K562 (cell line): ENCODE measurements at regions not wholly inside any gene's neighbourhood (a gene's known extent, or its start where the extent isn't known, plus 50 kb on each side); places are given as distances from the start of the nearest gene placed in this dataset.

Experiments
- E2F3 ChIP-seq: fragments of 250-450 bp; sonication (Bioruptor Pico); IDR thresholded peaks from 2 replicates; pipeline ENCODE4 v1.4.0; 2020; ENCODE audit warnings: mild to moderate bottlenecking
- FOXK1 ChIP-seq: sonication (generic); formaldehyde crosslinking; IDR thresholded peaks from 2 replicates; pipeline ENCODE4 v1.8.0; 2022; ENCODE audit warnings: missing genetic modification reagents, mild to moderate bottlenecking, borderline replicate concordance
- HDAC3 ChIP-seq: fragments of 450-650 bp; IDR thresholded peaks from 2 replicates; pipeline ENCODE4 v1.6.1; 2018; ENCODE audit warnings: borderline replicate concordance, mild to moderate bottlenecking, moderate library complexity; ENCODE audit not compliant: partially characterized antibody
- HDGF ChIP-seq: fragments of 450-650 bp; IDR thresholded peaks from 2 replicates; pipeline ENCODE4 v1.6.1; 2016
- MTA3 ChIP-seq: fragments of 450-650 bp; formaldehyde crosslinking; IDR thresholded peaks from 2 replicates; pipeline ENCODE4 v1.6.1; 2017; ENCODE audit warnings: mild to moderate bottlenecking, borderline replicate concordance
- NFYB ChIP-seq: IDR thresholded peaks from 2 replicates; pipeline ENCODE4 v1.6.1; 2011; ENCODE audit warnings: mild to moderate bottlenecking, moderate library complexity; ENCODE audit not compliant: insufficient read length; ENCODE audit errors: extremely low read depth
- NR3C1 ChIP-seq: sonication (generic); formaldehyde crosslinking; IDR thresholded peaks from 2 replicates; pipeline ENCODE4 v1.8.1; 2022; ENCODE audit warnings: missing genetic modification reagents
- PCBP1 ChIP-seq: fragments of 200-400 bp; formaldehyde crosslinking; IDR thresholded peaks from 2 replicates; pipeline ENCODE4 v1.6.1; 2018; ENCODE audit warnings: mild to moderate bottlenecking, low read depth, low read length; ENCODE audit not compliant: poor library complexity, severe bottlenecking
- POLR2H ChIP-seq: IDR thresholded peaks from 2 replicates; pipeline ENCODE4 v1.6.1; 2016; ENCODE audit warnings: missing genetic modification characterization, low read depth, mild to moderate bottlenecking, control low read depth, missing compliant biosample characterization, moderate library complexity
- RBM22 ChIP-seq: fragments of 200-400 bp; formaldehyde crosslinking; IDR thresholded peaks from 2 replicates; pipeline ENCODE4 v1.6.1; 2018; ENCODE audit warnings: low read length, low read depth; ENCODE audit not compliant: poor library complexity, severe bottlenecking
- SNRNP70 ChIP-seq: fragments of 200-400 bp; formaldehyde crosslinking; optimal IDR thresholded peaks from 2 replicates; pipeline ENCODE3; 2017; ENCODE audit warnings: low read depth, low read length
- ZNF780A ChIP-seq: fragments of 250-450 bp; sonication (Bioruptor Pico); IDR thresholded peaks from 2 replicates; pipeline ENCODE4 v1.5.0; 2021; ENCODE audit warnings: mild to moderate bottlenecking
- TF ChIP-seq, protein P1 (sequence below), 3 experiments: IDR thresholded peaks in 2 of 3; conservative IDR thresholded peaks in 1 of 3; 2 replicates each; pipeline ENCODE4 v1.5.1; 2011 to 2012; ENCODE audit warnings: low read length in 3 of 3, mild to moderate bottlenecking in 3 of 3, control low read depth in 2 of 3, improper control_type of control experiment in 1 of 3, inconsistent platforms in 1 of 3, low read depth in 1 of 3, mixed read lengths in 1 of 3, moderate library complexity in 1 of 3; ENCODE audit not compliant: insufficient read depth in 2 of 3
- TF ChIP-seq, protein P2 (sequence below), 2 experiments: fragments of 250-450 bp in 1 of 2; fragments of 450-650 bp in 1 of 2; sonication (Bioruptor Pico) in 1 of 2; IDR thresholded peaks; 2 replicates each; pipeline versions ENCODE4 v1.6.1 to v1.8.0; 2016 to 2021; ENCODE audit warnings: mild to moderate bottlenecking in 2 of 2, moderate library complexity in 2 of 2, missing compliant biosample characterization in 1 of 2, missing genetic modification characterization in 1 of 2
- TF ChIP-seq, protein P3 (sequence below), 2 experiments: fragments of 450-650 bp in 1 of 2; sonication (generic) in 1 of 2; formaldehyde crosslinking in 1 of 2; IDR thresholded peaks; 2 replicates each; pipeline versions ENCODE4 v1.7.1 to v1.9.0; 2016 to 2022; ENCODE audit warnings: inconsistent platforms in 1 of 2, mild to moderate bottlenecking in 1 of 2, missing genetic modification reagents in 1 of 2

DNA sequence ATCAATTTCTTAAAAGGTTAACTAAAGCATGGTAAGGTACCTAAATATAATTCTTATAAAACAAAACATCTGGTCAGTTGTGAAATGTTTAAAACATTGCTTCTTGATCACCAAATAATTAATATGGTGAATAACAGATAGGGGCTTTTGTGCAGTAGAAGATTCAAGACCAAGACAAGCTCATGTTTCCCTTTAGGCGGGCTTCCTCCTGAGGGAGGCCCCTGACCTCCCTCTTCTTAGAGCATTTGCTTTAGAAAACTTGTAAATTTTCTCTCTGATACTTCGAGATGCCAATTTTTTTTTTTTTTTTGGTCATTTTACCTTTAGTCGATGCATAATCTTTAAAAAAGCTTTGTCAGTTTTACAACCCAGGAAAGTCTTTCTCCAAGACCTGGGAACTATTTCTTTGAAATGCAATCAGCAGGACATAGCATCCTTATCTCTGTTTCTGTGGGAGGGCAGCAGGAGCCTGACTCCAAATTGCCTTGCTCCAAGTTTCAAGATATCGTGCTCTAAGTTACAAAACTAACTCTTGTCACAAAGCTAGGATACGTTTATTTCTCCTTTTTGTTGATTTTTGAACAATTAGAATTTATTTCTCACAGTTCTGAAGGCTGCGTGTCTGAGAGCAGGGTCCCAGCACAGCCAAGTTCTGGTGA is 66.6 kb upstream of the BICD1 start (continued):
- no peak for TF ChIP-seq FOXK1
- TF ChIP-seq NFYB: no peak
- TF ChIP-seq, protein P1, sequence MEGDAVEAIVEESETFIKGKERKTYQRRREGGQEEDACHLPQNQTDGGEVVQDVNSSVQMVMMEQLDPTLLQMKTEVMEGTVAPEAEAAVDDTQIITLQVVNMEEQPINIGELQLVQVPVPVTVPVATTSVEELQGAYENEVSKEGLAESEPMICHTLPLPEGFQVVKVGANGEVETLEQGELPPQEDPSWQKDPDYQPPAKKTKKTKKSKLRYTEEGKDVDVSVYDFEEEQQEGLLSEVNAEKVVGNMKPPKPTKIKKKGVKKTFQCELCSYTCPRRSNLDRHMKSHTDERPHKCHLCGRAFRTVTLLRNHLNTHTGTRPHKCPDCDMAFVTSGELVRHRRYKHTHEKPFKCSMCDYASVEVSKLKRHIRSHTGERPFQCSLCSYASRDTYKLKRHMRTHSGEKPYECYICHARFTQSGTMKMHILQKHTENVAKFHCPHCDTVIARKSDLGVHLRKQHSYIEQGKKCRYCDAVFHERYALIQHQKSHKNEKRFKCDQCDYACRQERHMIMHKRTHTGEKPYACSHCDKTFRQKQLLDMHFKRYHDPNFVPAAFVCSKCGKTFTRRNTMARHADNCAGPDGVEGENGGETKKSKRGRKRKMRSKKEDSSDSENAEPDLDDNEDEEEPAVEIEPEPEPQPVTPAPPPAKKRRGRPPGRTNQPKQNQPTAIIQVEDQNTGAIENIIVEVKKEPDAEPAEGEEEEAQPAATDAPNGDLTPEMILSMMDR (IDR thresholded peaks at IDR 0.05 in 2 of 3, conservative IDR thresholded peaks at IDR 0.05 in 1 of 3; ENCODE audit: insufficient read depth in 2 of 3, low read depth in 1 of 3, low read length in 3 of 3): no peak
- TF ChIP-seq, protein P2, sequence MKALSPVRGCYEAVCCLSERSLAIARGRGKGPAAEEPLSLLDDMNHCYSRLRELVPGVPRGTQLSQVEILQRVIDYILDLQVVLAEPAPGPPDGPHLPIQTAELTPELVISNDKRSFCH (CRISPR knock-in tag; IDR thresholded peaks at IDR 0.05): no peak
- TF ChIP-seq, protein P2 (tag; IDR thresholded peaks at IDR 0.05): peak; percentile 47; the same call in 1 of the 2 replicates
- no peak for TF ChIP-seq HDGF
- peak; percentile 10 for TF ChIP-seq HDAC3
- no peak for TF ChIP-seq MTA3
- peak; percentile 52; the same call in 1 of the 2 replicates for TF ChIP-seq POLR2H
- TF ChIP-seq, protein P3, sequence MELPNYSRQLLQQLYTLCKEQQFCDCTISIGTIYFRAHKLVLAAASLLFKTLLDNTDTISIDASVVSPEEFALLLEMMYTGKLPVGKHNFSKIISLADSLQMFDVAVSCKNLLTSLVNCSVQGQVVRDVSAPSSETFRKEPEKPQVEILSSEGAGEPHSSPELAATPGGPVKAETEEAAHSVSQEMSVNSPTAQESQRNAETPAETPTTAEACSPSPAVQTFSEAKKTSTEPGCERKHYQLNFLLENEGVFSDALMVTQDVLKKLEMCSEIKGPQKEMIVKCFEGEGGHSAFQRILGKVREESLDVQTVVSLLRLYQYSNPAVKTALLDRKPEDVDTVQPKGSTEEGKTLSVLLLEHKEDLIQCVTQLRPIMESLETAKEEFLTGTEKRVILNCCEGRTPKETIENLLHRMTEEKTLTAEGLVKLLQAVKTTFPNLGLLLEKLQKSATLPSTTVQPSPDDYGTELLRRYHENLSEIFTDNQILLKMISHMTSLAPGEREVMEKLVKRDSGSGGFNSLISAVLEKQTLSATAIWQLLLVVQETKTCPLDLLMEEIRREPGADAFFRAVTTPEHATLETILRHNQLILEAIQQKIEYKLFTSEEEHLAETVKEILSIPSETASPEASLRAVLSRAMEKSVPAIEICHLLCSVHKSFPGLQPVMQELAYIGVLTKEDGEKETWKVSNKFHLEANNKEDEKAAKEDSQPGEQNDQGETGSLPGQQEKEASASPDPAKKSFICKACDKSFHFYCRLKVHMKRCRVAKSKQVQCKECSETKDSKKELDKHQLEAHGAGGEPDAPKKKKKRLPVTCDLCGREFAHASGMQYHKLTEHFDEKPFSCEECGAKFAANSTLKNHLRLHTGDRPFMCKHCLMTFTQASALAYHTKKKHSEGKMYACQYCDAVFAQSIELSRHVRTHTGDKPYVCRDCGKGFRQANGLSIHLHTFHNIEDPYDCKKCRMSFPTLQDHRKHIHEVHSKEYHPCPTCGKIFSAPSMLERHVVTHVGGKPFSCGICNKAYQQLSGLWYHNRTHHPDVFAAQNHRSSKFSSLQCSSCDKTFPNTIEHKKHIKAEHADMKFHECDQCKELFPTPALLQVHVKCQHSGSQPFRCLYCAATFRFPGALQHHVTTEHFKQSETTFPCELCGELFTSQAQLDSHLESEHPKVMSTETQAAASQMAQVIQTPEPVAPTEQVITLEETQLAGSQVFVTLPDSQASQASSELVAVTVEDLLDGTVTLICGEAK (IDR thresholded peaks at IDR 0.05): 0 out of 2 replicates have a peak, but pooled peaks have one; percentile 4
- TF ChIP-seq, protein P3 (CRISPR knock-in tag; IDR thresholded peaks at IDR 0.05): no peak
- TF ChIP-seq PCBP1: no peak
- TF ChIP-seq SNRNP70: no peak
- TF ChIP-seq E2F3 (CRISPR knock-in tag): no peak
- TF ChIP-seq NR3C1 (CRISPR knock-in tag): no peak
- TF ChIP-seq RBM22: no peak
- TF ChIP-seq ZNF780A (CRISPR knock-in tag): no peak
